Neural cell (in vitro differentiated cells): ENCODE measurements at regions not wholly inside any gene's neighbourhood (a gene's known extent, or its start where the extent isn't known, plus 50 kb on each side); places are given as distances from the start of the nearest gene placed in this dataset.

Experiments
- EP300 ChIP-seq: fragments of 450-650 bp; conservative IDR thresholded peaks from 2 replicates; pipeline ENCODE4 v1.6.1; 2014; ENCODE audit warnings: antibody characterized with exemption, mild to moderate bottlenecking, moderate library complexity; ENCODE audit not compliant: poor library complexity, severe bottlenecking
- EZH2 ChIP-seq: fragments of 200-600, 300-800 bp; shearing (Covaris generic), sonication (generic); IDR thresholded peaks from 2 replicates; pipeline ENCODE4 v1.6.1; 2014; ENCODE audit warnings: antibody characterized with exemption, low read length, borderline replicate concordance, mild to moderate bottlenecking; ENCODE audit not compliant: insufficient read depth, poor library complexity, severe bottlenecking
- MXI1 ChIP-seq: fragments of 450-650 bp; conservative IDR thresholded peaks from 2 replicates; pipeline ENCODE4 v1.6.1; 2014; ENCODE audit warnings: antibody characterized with exemption, mild to moderate bottlenecking; ENCODE audit not compliant: poor library complexity, severe bottlenecking
- POLR2AphosphoS5 ChIP-seq: IDR thresholded peaks from 2 replicates; pipeline ENCODE4 v1.6.1; 2012
- RAD21 ChIP-seq: fragments of 450-650 bp; conservative IDR thresholded peaks from 2 replicates; pipeline ENCODE4 v1.6.1; 2014; ENCODE audit warnings: antibody characterized with exemption, mild to moderate bottlenecking, moderate library complexity
- SMC3 ChIP-seq: fragments of 450-650 bp; conservative IDR thresholded peaks from 2 replicates; pipeline ENCODE4 v1.6.1; 2014; ENCODE audit warnings: antibody characterized with exemption, mild to moderate bottlenecking, moderate library complexity; ENCODE audit not compliant: poor library complexity
- TAF1 ChIP-seq: IDR thresholded peaks from 2 replicates; pipeline ENCODE4 v1.6.1; 2012; ENCODE audit warnings: low read depth
- TF ChIP-seq, protein P1 (sequence below): fragments of 450-650 bp; IDR thresholded peaks from 2 replicates; pipeline ENCODE4 v1.5.1; 2014; ENCODE audit warnings: antibody characterized with exemption, mild to moderate bottlenecking, moderate library complexity; ENCODE audit not compliant: poor library complexity, severe bottlenecking
- TF ChIP-seq, protein P2 (sequence below): IDR thresholded peaks from 2 replicates; pipeline ENCODE4 v1.6.1; 2012; ENCODE audit warnings: borderline replicate concordance

DNA sequence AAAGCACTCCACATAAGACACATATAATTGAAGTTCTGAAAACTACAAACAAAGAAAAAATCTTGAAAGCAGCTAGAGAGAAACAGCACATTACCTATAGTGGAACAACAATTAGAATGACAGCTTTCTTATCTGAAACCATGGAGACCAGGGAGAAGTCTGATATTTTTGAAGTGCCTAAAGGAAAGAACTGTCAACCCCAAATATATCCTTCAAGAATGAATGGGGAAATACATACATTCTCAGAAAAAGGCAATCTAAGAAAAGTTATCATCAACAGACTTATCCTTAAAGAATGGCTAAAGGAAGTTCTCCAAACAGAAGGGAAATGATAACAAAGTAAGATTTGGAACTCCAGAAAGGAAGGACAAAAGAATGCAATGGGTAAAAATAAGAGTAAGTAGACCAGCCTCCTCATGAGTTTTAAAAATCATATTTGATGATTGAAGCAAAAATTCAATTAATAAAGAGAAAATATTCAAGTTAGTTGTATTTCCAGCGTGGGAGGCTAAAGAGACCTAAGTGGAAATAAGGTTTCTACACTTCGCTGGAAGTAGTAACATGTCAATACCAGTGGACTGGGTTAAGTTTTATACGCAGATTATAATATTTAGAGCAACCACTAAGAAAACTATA, 170.8 kb upstream of the SAMSN1 start:
- TF ChIP-seq EZH2 (no peak), POLR2AphosphoS5 (peak; percentile 9), EP300 (peak; percentile 63), TAF1 (no peak), SMC3 (no peak), RAD21 (no peak), MXI1 (no peak)
- TF ChIP-seq, protein P1, sequence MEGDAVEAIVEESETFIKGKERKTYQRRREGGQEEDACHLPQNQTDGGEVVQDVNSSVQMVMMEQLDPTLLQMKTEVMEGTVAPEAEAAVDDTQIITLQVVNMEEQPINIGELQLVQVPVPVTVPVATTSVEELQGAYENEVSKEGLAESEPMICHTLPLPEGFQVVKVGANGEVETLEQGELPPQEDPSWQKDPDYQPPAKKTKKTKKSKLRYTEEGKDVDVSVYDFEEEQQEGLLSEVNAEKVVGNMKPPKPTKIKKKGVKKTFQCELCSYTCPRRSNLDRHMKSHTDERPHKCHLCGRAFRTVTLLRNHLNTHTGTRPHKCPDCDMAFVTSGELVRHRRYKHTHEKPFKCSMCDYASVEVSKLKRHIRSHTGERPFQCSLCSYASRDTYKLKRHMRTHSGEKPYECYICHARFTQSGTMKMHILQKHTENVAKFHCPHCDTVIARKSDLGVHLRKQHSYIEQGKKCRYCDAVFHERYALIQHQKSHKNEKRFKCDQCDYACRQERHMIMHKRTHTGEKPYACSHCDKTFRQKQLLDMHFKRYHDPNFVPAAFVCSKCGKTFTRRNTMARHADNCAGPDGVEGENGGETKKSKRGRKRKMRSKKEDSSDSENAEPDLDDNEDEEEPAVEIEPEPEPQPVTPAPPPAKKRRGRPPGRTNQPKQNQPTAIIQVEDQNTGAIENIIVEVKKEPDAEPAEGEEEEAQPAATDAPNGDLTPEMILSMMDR = no peak
- TF ChIP-seq, protein P2, sequence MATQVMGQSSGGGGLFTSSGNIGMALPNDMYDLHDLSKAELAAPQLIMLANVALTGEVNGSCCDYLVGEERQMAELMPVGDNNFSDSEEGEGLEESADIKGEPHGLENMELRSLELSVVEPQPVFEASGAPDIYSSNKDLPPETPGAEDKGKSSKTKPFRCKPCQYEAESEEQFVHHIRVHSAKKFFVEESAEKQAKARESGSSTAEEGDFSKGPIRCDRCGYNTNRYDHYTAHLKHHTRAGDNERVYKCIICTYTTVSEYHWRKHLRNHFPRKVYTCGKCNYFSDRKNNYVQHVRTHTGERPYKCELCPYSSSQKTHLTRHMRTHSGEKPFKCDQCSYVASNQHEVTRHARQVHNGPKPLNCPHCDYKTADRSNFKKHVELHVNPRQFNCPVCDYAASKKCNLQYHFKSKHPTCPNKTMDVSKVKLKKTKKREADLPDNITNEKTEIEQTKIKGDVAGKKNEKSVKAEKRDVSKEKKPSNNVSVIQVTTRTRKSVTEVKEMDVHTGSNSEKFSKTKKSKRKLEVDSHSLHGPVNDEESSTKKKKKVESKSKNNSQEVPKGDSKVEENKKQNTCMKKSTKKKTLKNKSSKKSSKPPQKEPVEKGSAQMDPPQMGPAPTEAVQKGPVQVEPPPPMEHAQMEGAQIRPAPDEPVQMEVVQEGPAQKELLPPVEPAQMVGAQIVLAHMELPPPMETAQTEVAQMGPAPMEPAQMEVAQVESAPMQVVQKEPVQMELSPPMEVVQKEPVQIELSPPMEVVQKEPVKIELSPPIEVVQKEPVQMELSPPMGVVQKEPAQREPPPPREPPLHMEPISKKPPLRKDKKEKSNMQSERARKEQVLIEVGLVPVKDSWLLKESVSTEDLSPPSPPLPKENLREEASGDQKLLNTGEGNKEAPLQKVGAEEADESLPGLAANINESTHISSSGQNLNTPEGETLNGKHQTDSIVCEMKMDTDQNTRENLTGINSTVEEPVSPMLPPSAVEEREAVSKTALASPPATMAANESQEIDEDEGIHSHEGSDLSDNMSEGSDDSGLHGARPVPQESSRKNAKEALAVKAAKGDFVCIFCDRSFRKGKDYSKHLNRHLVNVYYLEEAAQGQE = no peak
